Sigmoid colon (tissue), 4 donors: ENCODE measurements at regions not wholly inside any gene's neighbourhood (a gene's known extent, or its start where the extent isn't known, plus 50 kb on each side); places are given as distances from the start of the nearest gene placed in this dataset.

Experiments
- EP300 ChIP-seq, 4 donors: sonication (generic); formaldehyde crosslinking; IDR thresholded peaks; one replicate each; pipeline ENCODE4 v1.6.1; 2017; ENCODE audit warnings: antibody characterized with exemption in 4 of 4
- POLR2AphosphoS5 ChIP-seq, 4 donors: sonication (generic); formaldehyde crosslinking; IDR thresholded peaks; one replicate each; pipeline ENCODE4 v1.6.1; 2017; ENCODE audit warnings: antibody characterized with exemption in 4 of 4
- TF ChIP-seq, protein P1 (sequence below), 4 experiments: fragments of 450-650 bp in 3 of 4; fragments of 200-600 bp in 1 of 4; IDR thresholded peaks; one replicate each; pipeline ENCODE4 v1.5.1; 2016 to 2019; ENCODE audit warnings: antibody characterized with exemption in 4 of 4, mild to moderate bottlenecking in 3 of 4, moderate library complexity in 2 of 4

DNA sequence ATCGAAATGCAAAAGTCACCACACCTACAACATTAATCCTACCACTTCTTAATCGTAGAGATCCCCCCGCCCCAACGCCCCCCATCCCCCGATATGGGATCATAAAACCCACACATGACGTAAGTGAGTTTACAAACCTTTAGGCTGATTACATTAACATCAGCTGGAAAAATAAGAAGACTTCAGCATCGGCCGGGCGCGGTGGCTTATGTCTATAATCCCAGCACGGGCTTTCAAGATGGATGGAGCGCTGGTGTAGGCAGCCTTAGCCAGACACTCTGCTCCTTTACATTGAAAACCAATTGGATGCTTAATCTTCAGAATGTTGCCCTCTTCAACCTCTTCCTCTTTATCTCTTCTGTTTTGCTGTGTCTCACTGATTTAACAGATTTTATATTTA is 1376.0 kb downstream of the MAT2B start:
- TF ChIP-seq, protein P1, sequence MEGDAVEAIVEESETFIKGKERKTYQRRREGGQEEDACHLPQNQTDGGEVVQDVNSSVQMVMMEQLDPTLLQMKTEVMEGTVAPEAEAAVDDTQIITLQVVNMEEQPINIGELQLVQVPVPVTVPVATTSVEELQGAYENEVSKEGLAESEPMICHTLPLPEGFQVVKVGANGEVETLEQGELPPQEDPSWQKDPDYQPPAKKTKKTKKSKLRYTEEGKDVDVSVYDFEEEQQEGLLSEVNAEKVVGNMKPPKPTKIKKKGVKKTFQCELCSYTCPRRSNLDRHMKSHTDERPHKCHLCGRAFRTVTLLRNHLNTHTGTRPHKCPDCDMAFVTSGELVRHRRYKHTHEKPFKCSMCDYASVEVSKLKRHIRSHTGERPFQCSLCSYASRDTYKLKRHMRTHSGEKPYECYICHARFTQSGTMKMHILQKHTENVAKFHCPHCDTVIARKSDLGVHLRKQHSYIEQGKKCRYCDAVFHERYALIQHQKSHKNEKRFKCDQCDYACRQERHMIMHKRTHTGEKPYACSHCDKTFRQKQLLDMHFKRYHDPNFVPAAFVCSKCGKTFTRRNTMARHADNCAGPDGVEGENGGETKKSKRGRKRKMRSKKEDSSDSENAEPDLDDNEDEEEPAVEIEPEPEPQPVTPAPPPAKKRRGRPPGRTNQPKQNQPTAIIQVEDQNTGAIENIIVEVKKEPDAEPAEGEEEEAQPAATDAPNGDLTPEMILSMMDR (IDR thresholded peaks at IDR 0.05): no peak
- TF ChIP-seq POLR2AphosphoS5 (IDR thresholded peaks at IDR 0.05) (no peak), EP300 (IDR thresholded peaks at IDR 0.05) (no peak)
